ENCODE measurements at regions not wholly inside any gene's neighbourhood (a gene's known extent, or its start where the extent isn't known, plus 50 kb on each side); places are given as distances from the start of the nearest gene placed in this dataset.
A peak's percentile ranks its signal among the peaks of the same experiment; 100 is the strongest.

DNA sequence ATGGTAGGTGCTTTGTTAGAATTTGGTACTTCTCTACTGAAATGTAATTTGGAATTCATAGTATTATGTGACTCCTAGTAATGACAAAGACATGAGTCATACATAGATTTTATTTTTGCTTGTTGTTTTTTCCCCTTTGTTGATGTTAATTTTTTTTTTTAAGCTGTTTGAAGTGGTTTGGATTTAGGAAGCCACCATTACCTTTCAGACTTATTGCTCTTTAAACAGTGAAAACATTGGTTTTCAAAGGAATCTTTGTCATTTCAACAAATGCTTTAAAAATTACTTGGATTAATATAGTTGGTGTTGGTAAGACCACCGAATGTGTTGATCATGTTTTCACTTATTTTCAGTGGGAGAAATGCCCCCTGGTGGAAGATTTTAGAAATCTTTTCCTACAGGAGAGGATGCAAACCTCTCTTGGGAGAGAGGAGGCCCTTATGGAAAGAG lies 170.1 kb upstream of the PITX1 start:
- intact Hi-C loops (cut with DNase I) = no loop called here
- WGBS, 2 donors = 10 to 60% methylated on average over 1 of the region's 1 CpG
- Histone ChIP-seq H3K4me3 (no peak overlapping the region), H3K27ac (no peak overlapping the region), H3K27me3 (no peaks in the 10 kb centered on the region), H3K9me3 (no peaks in the 10 kb centered on the region), H3K4me1 (peaks cover 0 to 12% (median 9%) of the 10 kb centered on the region in 4 donors), H3K36me3 (no peaks in the 10 kb centered on the region)
- no peak for TF ChIP-seq POLR2AphosphoS5 (IDR thresholded peaks at IDR 0.05)
- TF ChIP-seq, protein P1, sequence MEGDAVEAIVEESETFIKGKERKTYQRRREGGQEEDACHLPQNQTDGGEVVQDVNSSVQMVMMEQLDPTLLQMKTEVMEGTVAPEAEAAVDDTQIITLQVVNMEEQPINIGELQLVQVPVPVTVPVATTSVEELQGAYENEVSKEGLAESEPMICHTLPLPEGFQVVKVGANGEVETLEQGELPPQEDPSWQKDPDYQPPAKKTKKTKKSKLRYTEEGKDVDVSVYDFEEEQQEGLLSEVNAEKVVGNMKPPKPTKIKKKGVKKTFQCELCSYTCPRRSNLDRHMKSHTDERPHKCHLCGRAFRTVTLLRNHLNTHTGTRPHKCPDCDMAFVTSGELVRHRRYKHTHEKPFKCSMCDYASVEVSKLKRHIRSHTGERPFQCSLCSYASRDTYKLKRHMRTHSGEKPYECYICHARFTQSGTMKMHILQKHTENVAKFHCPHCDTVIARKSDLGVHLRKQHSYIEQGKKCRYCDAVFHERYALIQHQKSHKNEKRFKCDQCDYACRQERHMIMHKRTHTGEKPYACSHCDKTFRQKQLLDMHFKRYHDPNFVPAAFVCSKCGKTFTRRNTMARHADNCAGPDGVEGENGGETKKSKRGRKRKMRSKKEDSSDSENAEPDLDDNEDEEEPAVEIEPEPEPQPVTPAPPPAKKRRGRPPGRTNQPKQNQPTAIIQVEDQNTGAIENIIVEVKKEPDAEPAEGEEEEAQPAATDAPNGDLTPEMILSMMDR (IDR thresholded peaks at IDR 0.05) = no peak
- TF ChIP-seq POLR2A (IDR thresholded peaks at IDR 0.05) = no peak
- no peak for TF ChIP-seq EP300 (IDR thresholded peaks at IDR 0.05)
- DNase-seq = no peak

DNA sequence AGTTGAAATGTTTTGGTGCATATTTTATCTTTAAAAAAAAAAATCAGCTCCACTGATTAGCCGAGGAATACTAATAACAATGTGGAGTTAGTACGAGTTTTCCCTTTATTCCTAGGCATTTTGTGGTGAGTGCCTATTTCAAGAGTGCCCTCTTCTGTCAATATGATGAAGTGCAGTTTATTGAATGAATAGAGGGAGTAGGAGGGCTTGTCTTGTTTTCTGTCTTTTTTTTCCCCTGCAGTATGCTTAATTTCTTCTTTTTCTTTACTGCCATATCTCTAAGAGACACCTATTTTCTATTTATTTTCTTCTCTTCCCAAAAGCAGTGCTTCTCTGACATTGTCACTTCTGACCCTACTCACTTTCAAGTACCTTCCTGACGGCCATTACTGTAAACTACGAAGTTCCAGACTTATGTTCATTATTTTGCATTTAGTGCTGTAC lies 169.6 kb upstream of the PITX1 start:
- no peak for DNase-seq
- Histone ChIP-seq H3K27ac (no peak overlapping the region), H3K27me3 (no peaks in the 10 kb centered on the region), H3K36me3 (no peaks in the 10 kb centered on the region), H3K4me3 (no peak overlapping the region), H3K9me3 (no peaks in the 10 kb centered on the region), H3K4me1 (peaks cover 0 to 7% (median 4%) of the 10 kb centered on the region in 4 donors)
- intact Hi-C loops (cut with DNase I) = no loop called here
- WGBS, 2 donors = 63 to 77% methylated on average over 4 of the region's 4 CpGs
- TF ChIP-seq, protein P1 (IDR thresholded peaks at IDR 0.05) = peak in 2 of 4 experiments; percentile 10 to 32
- TF ChIP-seq POLR2A (IDR thresholded peaks at IDR 0.05) = no peak
- TF ChIP-seq EP300 (IDR thresholded peaks at IDR 0.05) = no peak
- TF ChIP-seq POLR2AphosphoS5 (IDR thresholded peaks at IDR 0.05) = no peak

DNA sequence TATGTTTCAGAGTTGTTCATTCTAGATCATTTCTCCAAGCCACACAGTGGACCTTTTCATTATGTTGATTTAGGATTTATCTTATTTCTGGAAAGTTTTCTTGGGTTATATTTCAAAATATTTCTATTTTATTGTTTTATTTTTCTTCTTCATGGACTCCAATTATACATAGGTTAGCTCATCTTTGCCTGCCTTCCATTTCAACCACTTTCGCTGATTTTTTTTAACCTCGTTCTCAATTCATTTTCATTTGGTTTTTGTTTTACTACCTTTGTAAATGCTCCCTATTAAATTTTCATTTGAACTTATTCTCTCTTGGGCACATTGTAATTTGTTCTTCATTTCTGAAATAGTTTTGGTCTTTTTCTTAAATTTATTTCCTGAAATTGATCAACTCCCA lies 169.0 kb upstream of the PITX1 start:
- WGBS, 2 donors = 95 to 97% methylated on average over 2 of the region's 2 CpGs
- Histone ChIP-seq H3K4me1 (peaks cover 0 to under 1% (median 0%) of the 10 kb centered on the region in 4 donors), H3K36me3 (no peaks in the 10 kb centered on the region), H3K27ac (no peak overlapping the region), H3K9me3 (no peaks in the 10 kb centered on the region), H3K4me3 (no peak overlapping the region), H3K27me3 (no peaks in the 10 kb centered on the region)
- DNase-seq = no peak
- TF ChIP-seq POLR2A (IDR thresholded peaks at IDR 0.05) (no peak), EP300 (IDR thresholded peaks at IDR 0.05) (no peak), POLR2AphosphoS5 (IDR thresholded peaks at IDR 0.05) (no peak)
- TF ChIP-seq, protein P1 (IDR thresholded peaks at IDR 0.05) = no peak
- intact Hi-C loops (cut with DNase I) = no loop called here

DNA sequence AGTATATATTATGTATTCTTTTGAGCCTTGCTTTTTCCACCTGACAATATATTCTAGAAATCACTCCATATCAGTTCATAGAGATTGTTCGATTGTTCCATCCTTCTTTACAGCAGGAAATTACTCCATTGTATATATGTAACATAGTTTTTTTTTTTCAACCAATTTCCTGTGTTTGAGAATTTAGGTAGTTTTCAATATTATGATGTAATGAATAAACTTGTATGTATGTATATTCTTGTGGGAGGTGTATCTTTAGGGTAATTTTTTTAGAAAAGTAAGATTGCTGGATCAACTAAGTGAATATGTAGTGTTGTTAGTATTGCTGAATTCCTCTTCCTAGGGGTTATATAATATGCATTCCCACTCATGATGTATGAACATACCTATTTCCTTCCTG lies 165.9 kb upstream of the PITX1 start:
- Histone ChIP-seq H3K36me3 (no peaks in the 10 kb centered on the region), H3K4me1 (no peaks in the 10 kb centered on the region), H3K27me3 (no peaks in the 10 kb centered on the region), H3K9me3 (no peaks in the 10 kb centered on the region), H3K27ac (no peak overlapping the region), H3K4me3 (no peak overlapping the region)
- no peak for TF ChIP-seq POLR2AphosphoS5 (IDR thresholded peaks at IDR 0.05)
- TF ChIP-seq, protein P1 (IDR thresholded peaks at IDR 0.05) = no peak
- TF ChIP-seq POLR2A (IDR thresholded peaks at IDR 0.05) = no peak
- TF ChIP-seq EP300 (IDR thresholded peaks at IDR 0.05) = no peak
- DNase-seq = no peak
- intact Hi-C loops (cut with DNase I) = no loop called here
- WGBS, 2 donors = 36 to 82% methylated on average over 1 of the region's 1 CpG

DNA sequence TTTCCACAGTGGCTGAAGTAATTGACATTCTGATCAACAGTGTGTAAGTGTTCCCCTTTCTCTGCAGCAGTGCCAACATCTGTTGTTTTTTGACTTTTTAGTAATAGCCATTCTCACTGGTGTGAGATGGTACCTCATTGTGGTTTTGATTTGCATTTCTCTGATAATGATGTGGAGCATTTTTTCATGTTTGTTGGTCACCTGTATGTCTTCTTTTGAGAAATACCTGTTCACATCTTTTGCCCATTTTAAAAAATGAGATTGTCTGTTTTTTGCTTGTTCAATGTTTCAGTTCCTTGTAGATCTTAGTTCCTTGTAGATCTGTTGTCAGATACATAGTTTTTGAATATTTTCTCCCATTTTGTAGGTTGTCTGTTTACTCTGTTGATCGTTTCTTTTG lies 162.5 kb upstream of the PITX1 start:
- H3K4me1 ChIP-seq = peaks cover 0 to 2% (median 2%) of the 10 kb centered on the region in 4 donors
- intact Hi-C loops (cut with DNase I) = no loop called here
- WGBS, 2 donors = 17 to 66% methylated on average over 1 of the region's 1 CpG

More for the DNA sequence above, 162.5 kb upstream of the PITX1 start:
- Histone ChIP-seq H3K9me3 (no peaks in the 10 kb centered on the region), H3K27me3 (no peaks in the 10 kb centered on the region), H3K36me3 (no peaks in the 10 kb centered on the region), H3K27ac (no peak overlapping the region), H3K4me3 (no peak overlapping the region)
- DNase-seq = no peak
- TF ChIP-seq, protein P1 (IDR thresholded peaks at IDR 0.05) = no peak
- TF ChIP-seq POLR2AphosphoS5 (IDR thresholded peaks at IDR 0.05) (no peak), POLR2A (IDR thresholded peaks at IDR 0.05) (no peak), EP300 (IDR thresholded peaks at IDR 0.05) (no peak)
